GM23338 (cell line): ENCODE measurements at regions not wholly inside any gene's neighbourhood (a gene's known extent, or its start where the extent isn't known, plus 50 kb on each side); places are given as distances from the start of the nearest gene placed in this dataset.
"Not testable (repeated sequence)": the region's sequence is repeated elsewhere in the genome, so short reads cannot be mapped to it uniquely, and the experiment has no call there.

Source experiments
- ATAC-seq: fragments of 200-7000 bp; cut with Tn5 transposase; 3 replicates; pipeline ENCODE4 v1.9.1; 2020
- DNase-seq: peaks from one replicate; pipeline ENCODE4 v3.0.0-alpha.2; 2015; ENCODE audit warnings: low spot score
- H2AFZ ChIP-seq: fragments of 200-600 bp; sonication (generic); 2 replicates; pipeline ENCODE4 v1.8.0; 2016; ENCODE audit warnings: antibody characterized with exemption, mild to moderate bottlenecking, moderate library complexity
- H3F3A ChIP-seq: fragments of 200-600 bp; sonication (generic); replicated peaks from 2 replicates; pipeline ENCODE4 v1.8.0; 2017; ENCODE audit warnings: antibody characterized with exemption, mixed run types, low read depth
- H3K27ac ChIP-seq: fragments of 200-600 bp; sonication (generic); 2 replicates; pipeline ENCODE4 v1.6.1; 2016; ENCODE audit warnings: low read depth
- H3K27me3 ChIP-seq: fragments of 200-600 bp; sonication (generic); 2 replicates; pipeline ENCODE4 v1.8.0; 2016; ENCODE audit warnings: mild to moderate bottlenecking, mixed run types, moderate library complexity; ENCODE audit not compliant: insufficient read depth
- H3K36me3 ChIP-seq: fragments of 200-600 bp; sonication (generic); 2 replicates; pipeline ENCODE4 v1.8.0; 2016; ENCODE audit warnings: mild to moderate bottlenecking; ENCODE audit not compliant: insufficient read depth
- H3K4me1 ChIP-seq: fragments of 200-600 bp; sonication (generic); 2 replicates; pipeline ENCODE4 v1.8.0; 2016; ENCODE audit warnings: mild to moderate bottlenecking, moderate library complexity; ENCODE audit not compliant: insufficient read depth
- H3K4me2 ChIP-seq: fragments of 200-600 bp; sonication (generic); 2 replicates; pipeline ENCODE4 v1.7.1; 2017; ENCODE audit warnings: mixed run types
- H3K4me3 ChIP-seq: fragments of 200-600 bp; sonication (generic); 2 replicates; pipeline ENCODE4 v1.6.1; 2016; ENCODE audit warnings: mixed run types
- H3K79me2 ChIP-seq: fragments of 200-600 bp; sonication (generic); replicated peaks from 2 replicates; pipeline ENCODE4 v1.8.0; 2017; ENCODE audit warnings: mild to moderate bottlenecking; ENCODE audit not compliant: insufficient read depth
- H3K9me2 ChIP-seq: fragments of 200-600 bp; sonication (generic); 2 replicates; pipeline ENCODE4 v1.8.0; 2017; ENCODE audit not compliant: insufficient read depth
- H4K20me1 ChIP-seq: fragments of 200-600 bp; sonication (generic); replicated peaks from 2 replicates; pipeline ENCODE4 v1.8.0; 2017; ENCODE audit warnings: mild to moderate bottlenecking; ENCODE audit not compliant: insufficient read depth
- H3K27ac Mint-ChIP-seq: 2 replicates; pipeline ENCODE4 v1.8.0; 2020; ENCODE audit warnings: inconsistent platforms, mild to moderate bottlenecking, moderate library complexity, mixed read lengths
- H3K27me3 Mint-ChIP-seq: 3 replicates; pipeline ENCODE4 v1.8.0; 2022; ENCODE audit warnings: low read depth, mild to moderate bottlenecking, moderate library complexity, mixed read lengths, inconsistent platforms; ENCODE audit not compliant: insufficient read depth, poor library complexity
- H3K36me3 Mint-ChIP-seq: 3 replicates; pipeline ENCODE4 v1.8.0; 2021; ENCODE audit warnings: low read depth, mild to moderate bottlenecking, inconsistent platforms, moderate library complexity, mixed read lengths
- H3K4me1 Mint-ChIP-seq: 3 replicates; pipeline ENCODE4 v1.8.0; 2020; ENCODE audit warnings: mild to moderate bottlenecking, inconsistent platforms, mixed read lengths
- H3K4me3 Mint-ChIP-seq: 3 replicates; pipeline ENCODE4 v1.8.0; 2021; ENCODE audit warnings: moderate library complexity, mild to moderate bottlenecking, inconsistent platforms, mixed read lengths
- H3K9me3 Mint-ChIP-seq: 3 replicates; pipeline ENCODE4 v1.8.0; 2020; ENCODE audit warnings: moderate library complexity, mild to moderate bottlenecking, inconsistent platforms, mixed read lengths
- CREB1 ChIP-seq: fragments of 250-450 bp; sonication (Bioruptor Pico); IDR thresholded peaks from 2 replicates; pipeline ENCODE4 v1.5.0; 2020; ENCODE audit warnings: low read depth, mild to moderate bottlenecking, moderate library complexity
- CTCF ChIP-seq, 2 experiments: fragments of 200-600 bp in 1 of 2; sonication (generic) in 1 of 2; conservative IDR thresholded peaks; 2 replicates each; pipeline versions ENCODE4 v1.5.1 to v1.6.1; 2016 to 2017; ENCODE audit warnings: antibody characterized with exemption in 2 of 2, low read depth in 2 of 2, mild to moderate bottlenecking in 2 of 2, moderate library complexity in 1 of 2
- EZH2phosphoT487 ChIP-seq: fragments of 200-600 bp; sonication (generic); IDR thresholded peaks from one replicate; pipeline ENCODE4 v1.8.1; 2018; ENCODE audit warnings: antibody characterized with exemption; ENCODE audit not compliant: unreplicated experiment
- JUNB ChIP-seq: IDR thresholded peaks from one replicate; pipeline ENCODE4 v1.6.1; 2016; ENCODE audit warnings: antibody characterized with exemption; ENCODE audit not compliant: unreplicated experiment
- NANOG ChIP-seq: IDR thresholded peaks from 2 replicates; pipeline ENCODE4 v1.6.1; 2016; ENCODE audit warnings: antibody characterized with exemption, borderline replicate concordance
- REST ChIP-seq: IDR thresholded peaks from one replicate; pipeline ENCODE4 v1.6.1; 2018; ENCODE audit warnings: antibody characterized with exemption; ENCODE audit not compliant: unreplicated experiment
- ZNF114 ChIP-seq: fragments of 250-450 bp; sonication (Bioruptor Pico); IDR thresholded peaks from 2 replicates; pipeline ENCODE4 v1.5.0; 2020; ENCODE audit warnings: mild to moderate bottlenecking, moderate library complexity

- TF ChIP-seq REST (no peak), CTCF (conservative IDR thresholded peaks at IDR 0.05; ENCODE audit: low read depth in 2 of 2) (no peak), NANOG (no peak)
These were observed 53.4 kb upstream of the SNAPC3 start (continued) for GRCh38 chr9:15369238-15369637.

DNA sequence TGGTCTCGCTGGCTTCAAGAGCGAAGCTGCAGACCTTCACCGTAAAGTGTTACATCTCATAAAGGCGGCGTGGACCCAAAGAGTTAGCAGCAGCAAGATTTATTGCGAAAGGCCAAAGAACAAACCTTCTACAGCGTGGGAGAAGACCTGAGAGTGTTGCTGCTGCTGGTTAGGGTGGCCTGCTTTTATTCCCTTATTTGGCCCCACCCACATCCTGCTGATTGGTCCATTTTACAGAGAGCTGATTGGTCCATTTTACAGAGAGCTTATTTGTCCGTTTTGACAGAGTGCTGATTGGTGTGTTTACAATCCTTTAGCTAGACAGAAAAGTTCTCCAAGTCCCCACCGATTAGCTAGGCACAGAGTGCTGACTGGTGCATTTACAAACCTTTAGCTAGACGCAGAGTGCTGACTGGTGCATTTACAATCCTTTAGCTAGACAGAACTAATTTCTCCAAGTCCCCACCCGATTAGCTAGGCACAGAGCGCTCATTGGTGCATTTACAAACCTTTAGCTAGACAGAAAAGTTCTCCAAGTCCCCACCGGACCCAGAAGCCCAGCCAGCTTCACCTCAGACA is 57.6 kb upstream of the SNAPC3 start:
- not testable (repeated sequence) for H3K9me3 Mint-ChIP-seq, H4K20me1 ChIP-seq, H3K27me3 Mint-ChIP-seq, H3K27ac ChIP-seq, H3K4me1 Mint-ChIP-seq, ATAC-seq, H3K4me3 Mint-ChIP-seq, H3F3A ChIP-seq, H3K79me2 ChIP-seq, H3K36me3 ChIP-seq, H3K4me1 ChIP-seq, H3K4me3 ChIP-seq, DNase-seq, H2AFZ ChIP-seq, H3K4me2 ChIP-seq, H3K27me3 ChIP-seq, H3K9me2 ChIP-seq, H3K36me3 Mint-ChIP-seq, H3K27ac Mint-ChIP-seq

DNA sequence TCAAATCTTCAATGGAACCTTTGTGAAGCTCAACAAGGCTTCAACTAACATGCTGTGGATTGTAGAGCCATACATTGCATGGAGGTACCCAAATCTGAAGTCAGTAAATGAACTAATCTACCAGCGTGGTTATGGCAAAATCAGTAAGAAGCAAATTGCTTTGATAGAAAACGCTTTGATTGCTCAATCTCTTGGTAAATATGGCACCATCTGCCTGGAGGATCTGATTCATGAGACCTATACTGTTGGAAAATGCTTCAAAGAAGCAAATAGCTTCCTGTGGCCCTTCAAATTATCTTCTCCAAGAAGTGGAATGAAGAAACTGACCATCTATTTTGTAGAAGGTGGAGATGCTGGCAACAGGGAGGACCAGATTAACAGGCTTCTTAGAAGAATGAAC is 54.7 kb upstream of the TTC39B start:
- H3K79me2 ChIP-seq, result no peaks in the 10 kb centered on the region
- no peak overlapping the region for H3K4me3 ChIP-seq
- ATAC-seq, result no peak
- peaks cover 1% of the 10 kb centered on the region; the same call in 1 of the 2 replicates for H3K4me1 ChIP-seq
- Mint-ChIP-seq H3K4me1 (peaks cover 6% of the 10 kb centered on the region; the same call in 2 of the 3 replicates), H3K4me3 (no peak overlapping the region), H3K9me3 (peaks cover 11% of the 10 kb centered on the region), H3K27ac (no peak overlapping the region), H3K36me3 (0 out of 3 replicates have a peak, but pooled peaks cover 2% of the 10 kb centered on the region), H3K27me3 (peaks cover 2% of the 10 kb centered on the region)
- H3K9me2 ChIP-seq, result no peaks in the 10 kb centered on the region
- H3K27ac ChIP-seq, result no peak overlapping the region
- no peaks in the 10 kb centered on the region for H3K36me3 ChIP-seq
- H3F3A ChIP-seq, result no peaks in the 10 kb centered on the region
- H3K4me2 ChIP-seq, result no peak overlapping the region
- no peaks in the 10 kb centered on the region for H3K27me3 ChIP-seq
- no peak for DNase-seq
- H4K20me1 ChIP-seq, result no peaks in the 10 kb centered on the region
- no peak overlapping the region for H2AFZ ChIP-seq
- TF ChIP-seq ZNF114 (CRISPR knock-in tag), result no peak
- TF ChIP-seq REST, result no peak
- TF ChIP-seq EZH2phosphoT487, result no peak
- TF ChIP-seq CTCF (conservative IDR thresholded peaks at IDR 0.05; ENCODE audit: low read depth in 2 of 2), result no peak
- TF ChIP-seq NANOG, result no peak
- TF ChIP-seq JUNB, result no peak
- no peak for TF ChIP-seq CREB1 (CRISPR knock-in tag)
